HG03135 (cell line): ENCODE measurements at regions not wholly inside any gene's neighbourhood (a gene's known extent, or its start where the extent isn't known, plus 50 kb on each side); places are given as distances from the start of the nearest gene placed in this dataset.

Experiments used
- ATAC-seq: cut with Tn5 transposase; IDR thresholded peaks from one replicate; pipeline ENCODE4 v1.9.1; 2021; ENCODE audit warnings: mild to moderate bottlenecking, moderate library complexity; ENCODE audit not compliant: unreplicated experiment

DNA sequence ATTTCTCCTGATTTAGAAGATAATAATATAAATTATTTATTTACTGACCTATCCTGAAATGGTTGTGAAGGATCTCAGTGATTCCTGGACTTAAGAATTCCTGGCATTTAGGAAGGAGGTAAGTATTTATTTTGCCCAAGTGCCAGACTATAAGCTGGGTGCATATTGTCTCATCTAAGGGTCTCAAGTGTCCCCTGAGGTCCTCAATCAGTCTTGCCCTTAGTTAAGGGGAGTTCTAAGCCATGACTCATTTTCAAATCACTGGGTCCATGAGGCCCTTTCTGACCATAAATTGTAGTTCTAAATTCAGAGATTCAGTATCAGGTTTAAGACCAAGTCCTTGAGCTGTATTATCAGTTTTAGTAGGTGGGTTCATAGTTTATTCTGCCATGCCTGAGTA, 251.6 kb upstream of the MEOX2 start:
- ATAC-seq, result no peak

DNA sequence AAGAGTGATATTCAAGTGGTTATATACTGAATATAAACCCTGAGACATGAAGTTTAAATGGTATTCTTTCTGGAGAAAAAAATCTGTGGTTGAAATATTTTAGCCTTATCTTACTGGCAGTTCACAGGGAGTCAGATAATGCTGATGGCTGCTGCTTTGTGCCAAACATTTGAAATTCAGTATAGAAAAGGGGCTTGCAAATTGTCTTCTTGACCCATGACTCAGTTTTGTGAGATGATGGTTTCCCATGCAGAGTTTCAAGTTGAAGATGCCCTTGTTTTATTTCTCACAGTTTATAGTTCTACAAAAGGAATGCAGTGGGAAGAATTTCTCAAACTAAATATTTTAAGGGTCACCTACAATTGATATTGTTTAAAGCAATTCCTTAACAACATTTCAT, 251.1 kb upstream of the MEOX2 start:
- no peak for ATAC-seq

DNA sequence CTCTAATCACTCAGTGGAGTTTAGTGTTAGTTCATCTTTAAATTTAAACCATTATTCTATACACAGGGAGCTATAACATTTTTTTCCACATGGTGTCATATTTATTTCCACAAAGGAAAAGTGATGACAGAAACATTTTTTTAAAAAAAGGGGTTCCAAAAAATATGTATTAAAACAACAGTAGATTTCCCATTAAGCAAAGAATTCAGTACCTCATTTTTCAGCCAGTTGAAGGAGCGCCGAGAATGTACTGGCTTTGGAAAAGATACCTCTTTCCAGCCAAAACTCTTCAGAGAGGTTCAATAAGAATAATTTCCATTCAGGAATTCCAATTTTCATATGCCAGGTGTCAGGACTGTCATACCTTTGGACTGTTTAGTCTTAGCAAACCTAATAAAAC, 250.5 kb upstream of the MEOX2 start:
- no peak for ATAC-seq

DNA sequence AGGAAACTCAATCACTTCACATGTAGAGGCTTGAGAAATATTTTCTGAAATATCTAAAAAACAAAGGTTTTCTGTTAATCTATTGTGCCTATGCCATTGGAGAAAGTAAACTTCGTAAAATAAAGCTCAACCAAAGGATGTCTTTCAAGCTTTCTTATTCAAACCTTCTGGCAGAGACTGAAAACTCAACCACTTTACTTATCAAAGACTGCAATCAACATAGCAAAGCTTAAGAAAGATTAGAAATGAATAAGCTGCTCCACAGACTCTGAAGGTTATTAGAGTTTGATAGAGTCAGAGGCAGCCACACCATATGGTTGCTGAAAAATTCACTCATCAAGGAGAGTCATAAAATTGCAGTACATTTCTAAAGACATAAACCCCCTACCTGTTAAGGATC, 245.8 kb upstream of the MEOX2 start:
- ATAC-seq, result no peak

DNA sequence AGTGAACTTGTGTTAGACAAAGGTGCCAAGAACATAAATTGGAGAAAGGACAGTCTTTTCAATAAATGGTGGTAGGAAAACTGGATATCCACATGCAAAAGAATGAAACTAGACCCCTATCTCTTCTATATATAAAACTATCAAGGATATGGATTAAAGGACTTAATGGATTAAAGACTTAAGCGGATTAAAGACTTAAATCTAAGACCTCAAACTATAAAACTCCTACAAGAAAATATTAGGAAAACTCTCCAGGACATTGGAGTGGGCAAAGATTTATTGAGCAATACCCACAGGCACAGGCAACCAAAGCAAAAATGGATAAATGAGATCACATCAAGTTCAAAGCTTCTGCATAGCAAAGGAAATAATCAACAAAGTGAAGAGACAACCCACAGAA, 242.9 kb upstream of the MEOX2 start:
- no peak for ATAC-seq

DNA sequence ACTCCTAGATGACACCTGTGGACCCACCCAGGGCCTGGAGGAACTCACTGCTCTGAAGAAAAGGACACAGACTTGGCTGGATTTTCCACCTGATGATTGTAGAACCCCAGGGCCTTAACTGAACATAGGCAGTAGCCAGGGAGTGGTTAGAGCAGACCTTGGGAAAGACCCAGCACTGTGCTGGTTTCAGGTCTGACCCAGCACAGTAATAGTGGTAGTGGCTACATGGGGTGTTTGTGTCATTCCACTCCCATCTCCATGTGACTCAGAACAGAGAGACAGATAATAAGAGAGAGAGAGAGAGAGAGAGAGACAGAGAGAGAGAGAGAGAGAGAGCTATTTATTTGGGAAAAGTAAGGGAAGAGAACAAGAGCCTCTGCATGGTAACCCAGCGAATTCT, 239.1 kb upstream of the MEOX2 start:
- no peak for ATAC-seq

DNA sequence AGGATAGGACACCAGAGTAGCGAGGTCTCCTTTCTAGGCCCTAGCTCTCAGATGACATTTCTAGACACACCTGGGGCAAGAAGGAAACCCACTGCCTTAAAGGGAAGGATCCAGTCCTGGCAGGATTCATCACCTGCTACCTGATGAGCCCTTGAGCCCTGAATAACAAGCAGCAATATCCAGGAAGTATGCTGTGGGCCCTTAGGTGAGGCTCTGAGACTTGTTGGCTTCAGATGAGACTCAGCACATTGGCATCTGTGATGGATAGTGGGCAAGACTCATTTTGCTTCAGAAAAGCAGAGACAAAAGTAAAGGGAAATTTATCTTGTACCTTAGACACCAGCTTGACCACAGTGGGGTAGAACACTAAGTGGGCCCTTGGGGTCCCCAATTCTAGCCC, 238.4 kb upstream of the MEOX2 start:
- no peak for ATAC-seq

DNA sequence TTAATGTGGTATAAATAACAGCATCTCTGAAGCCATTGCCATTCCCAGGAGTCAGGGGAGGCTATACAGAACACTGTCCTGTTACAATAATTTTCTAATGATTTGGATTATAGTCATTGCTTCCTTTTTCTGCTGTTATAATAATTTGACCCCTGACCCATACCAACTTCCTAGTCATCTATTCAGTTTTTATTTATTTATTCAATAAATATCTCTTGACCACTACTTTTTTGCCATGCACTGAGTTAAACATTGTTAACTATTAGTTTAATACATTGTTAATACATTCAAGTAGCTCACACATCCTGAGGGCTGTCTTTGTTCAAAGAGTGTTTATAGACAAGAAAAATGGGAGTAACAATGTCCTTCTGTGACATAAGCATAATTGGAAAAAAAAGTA, 235.5 kb upstream of the MEOX2 start:
- no peak for ATAC-seq

DNA sequence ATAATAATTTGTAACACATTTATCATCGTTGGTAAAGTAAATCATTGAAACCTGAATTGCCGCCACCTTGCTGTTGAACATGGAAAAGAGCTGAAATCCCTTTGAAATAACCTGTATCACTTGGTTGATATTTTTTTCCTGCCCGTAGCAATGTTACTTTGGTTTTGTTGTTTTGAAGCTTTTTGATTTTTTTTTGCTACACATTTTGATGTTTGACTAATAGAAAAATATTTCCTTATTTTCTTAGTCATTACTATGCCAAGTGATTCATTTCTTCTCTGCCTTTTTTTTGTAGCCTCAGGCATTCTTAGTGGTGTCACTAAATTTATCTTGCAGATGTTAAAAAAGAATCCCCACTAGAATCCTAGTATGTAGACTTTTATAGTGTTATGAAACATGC, 235.1 kb upstream of the MEOX2 start:
- no peak for ATAC-seq

DNA sequence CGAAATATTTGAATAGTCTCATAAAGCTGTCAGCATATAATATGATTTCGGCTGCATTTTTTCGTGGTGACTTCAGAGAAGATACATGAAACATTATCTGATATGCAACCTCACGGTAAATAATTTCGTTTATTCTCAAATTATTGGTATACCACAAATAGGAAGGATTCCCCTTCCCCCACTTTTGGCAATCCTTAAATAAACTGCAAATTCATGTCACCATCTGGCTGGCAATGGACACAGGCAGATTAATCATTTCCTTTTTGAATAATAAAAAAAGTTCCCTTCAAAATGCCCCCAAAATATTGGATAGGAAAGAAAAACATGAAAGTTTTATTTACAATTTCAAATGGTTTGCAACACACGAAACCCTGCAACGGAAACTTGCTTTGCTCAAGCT, 234.5 kb upstream of the MEOX2 start:
- no peak for ATAC-seq

DNA sequence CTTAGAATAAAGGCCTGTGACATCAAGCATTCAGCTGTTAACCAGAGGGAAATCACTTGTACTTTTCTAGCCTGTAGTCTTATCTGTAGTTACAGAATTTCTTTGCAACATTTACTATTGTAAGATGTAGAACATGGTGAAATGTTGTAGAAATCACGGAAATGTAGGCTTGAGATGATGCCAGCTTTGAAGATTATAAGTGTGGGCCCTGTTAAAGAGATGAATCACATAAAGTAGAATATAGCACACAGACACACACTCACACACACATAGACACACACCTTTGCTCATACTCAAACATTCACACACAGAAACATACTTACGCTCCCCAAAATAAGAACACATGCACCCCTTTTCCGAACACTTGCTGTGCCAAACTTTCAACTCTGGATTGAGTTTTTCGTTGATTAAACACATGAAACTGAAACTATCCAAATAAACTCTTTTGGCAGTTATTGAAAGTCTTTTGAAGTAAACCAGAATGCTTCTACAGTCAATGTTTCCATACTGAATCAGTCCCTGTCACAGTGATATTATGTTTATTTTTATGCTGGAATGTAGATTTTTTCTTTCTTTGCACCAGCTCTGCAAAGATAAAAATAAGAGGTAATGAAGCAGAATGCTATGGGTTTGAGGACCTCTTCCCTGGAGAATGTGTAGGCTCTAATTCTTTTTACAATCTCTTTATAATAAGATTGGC, 230.3 kb upstream of the MEOX2 start:
- no peak for ATAC-seq

DNA sequence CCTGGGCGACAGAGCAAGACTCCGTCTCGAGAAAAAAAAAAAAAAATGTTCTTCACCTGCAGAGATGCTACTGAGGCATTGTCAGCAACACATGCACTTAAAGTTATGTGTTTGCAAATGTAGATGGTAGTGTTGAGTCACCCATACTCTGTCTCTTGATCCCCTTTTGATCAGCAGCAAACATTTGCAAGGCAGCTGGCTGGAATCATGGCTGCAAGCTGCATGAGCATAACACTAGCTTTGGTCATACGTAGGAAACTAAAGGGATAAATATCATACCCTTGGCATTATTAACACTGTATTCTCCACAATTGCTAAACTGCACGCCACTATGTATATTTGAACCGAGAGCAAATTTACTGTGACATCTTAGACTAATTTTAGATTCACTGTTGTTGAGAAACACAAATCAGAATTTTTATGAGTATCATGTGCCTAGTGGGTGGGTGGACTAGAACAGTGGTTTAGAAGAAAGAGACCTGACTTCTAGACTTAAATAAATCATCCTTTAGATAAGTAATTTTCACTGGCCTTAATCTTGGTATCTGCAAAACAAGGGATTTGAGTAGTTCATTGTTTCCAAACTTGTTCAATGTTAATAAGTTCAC, 229.3 kb upstream of the MEOX2 start:
- no peak for ATAC-seq

DNA sequence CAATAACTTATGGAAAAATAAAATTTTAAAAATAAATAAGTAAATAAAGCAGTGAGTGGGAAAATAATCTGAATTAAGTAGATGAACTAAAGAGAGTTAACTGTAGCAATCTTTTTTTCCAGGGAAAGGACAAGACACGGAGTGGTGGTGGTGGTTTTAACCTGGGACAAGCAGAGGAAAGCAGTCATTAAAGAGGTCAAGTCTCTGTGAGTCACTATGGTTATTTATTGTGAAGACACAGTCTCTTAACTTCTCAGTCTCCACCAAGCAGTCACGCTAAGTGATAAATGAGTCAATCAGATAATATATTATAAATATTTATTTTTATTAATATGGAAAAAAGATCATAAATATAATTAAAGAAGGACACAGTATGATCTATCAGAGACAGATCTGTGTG, 228.1 kb upstream of the MEOX2 start:
- ATAC-seq, result no peak

DNA sequence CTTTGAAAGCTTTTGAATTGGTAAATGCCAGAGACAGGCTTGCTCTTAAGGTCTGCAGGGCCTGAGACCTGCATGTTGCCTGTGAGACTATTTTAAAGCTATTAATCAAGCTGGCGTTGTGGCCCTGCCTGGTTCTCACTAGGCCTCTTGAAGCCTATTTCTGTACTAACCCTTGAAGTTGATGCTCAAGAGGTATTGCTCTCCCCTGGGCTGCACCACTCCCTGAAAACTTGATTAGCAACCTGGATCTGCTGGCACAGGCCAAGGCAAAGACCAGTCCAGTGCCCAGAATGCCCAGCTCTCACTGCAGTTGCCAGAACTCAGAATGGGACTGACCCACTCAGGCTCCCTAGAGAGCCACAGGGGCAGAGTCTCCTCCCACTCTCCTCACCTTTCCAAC, 220.0 kb upstream of the MEOX2 start:
- ATAC-seq, result no peak

DNA sequence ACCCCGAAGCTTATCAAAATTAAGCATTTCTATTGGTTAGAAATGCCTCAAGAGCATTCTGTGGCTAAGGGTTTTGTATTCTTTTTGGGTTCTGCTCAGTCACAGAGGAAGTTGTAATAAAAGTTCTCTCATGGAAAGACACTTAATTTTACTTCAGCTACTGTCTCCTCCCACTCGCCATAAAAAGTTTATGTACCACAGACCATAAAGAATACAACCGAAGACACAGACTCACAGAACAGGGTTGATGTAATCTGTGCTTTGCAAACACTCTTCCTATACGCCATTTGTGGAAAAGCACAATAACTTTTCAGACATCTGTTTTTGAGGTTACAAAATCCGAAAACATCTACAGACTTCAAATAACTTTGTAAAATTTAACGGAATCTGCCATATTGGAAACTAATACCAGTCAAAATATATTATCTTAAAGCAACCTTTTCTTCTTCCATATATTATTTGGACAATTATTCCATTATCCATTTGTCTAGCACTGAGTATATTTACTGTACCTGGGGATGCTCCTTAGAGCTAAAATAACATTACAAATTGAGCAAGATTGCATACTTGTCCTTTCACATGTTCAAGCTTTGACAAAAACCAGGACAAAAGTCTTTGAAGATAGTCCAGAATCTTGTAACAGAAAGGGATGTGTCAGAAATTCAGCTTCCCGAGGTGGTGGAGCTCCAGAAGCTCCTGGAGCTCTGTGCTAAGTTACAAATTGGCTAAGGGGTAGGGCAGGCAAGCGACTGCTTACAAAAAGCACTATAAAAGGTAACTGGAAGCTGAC, 219.0 kb upstream of the MEOX2 start:
- ATAC-seq, result no peak

DNA sequence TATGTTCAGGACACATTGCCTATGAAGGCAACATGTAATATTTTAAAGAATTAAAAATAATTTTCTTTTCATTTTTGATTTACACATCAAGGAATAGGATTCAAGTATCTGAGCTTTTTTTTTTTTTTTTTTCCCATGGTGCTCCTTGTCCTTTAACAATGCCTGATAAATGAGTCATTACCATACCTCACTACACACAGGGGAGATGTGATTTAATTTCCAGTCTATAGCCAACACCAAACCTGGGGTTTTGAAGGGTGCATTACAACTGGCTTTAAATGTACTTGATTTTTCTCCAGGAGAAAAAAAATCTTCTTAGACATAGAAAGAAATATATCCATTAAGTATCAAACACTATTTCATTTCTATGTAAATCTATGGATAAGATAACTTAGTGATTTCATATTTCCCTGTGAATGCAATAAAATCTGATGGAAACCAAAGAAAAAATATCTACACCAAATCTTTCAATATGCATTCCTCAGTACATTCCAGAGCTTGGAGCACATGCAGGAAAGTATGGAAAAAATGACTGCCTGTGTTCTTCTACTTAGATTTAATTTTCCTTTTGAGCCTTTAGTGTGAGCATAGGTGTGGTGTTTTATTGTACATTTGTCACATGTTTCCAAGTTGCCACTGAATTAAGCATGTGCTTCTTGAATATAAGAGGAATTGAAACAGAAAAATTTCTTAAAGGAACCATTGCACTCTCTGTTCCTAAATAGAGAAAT, 204.8 kb upstream of the MEOX2 start:
- ATAC-seq, result no peak

DNA sequence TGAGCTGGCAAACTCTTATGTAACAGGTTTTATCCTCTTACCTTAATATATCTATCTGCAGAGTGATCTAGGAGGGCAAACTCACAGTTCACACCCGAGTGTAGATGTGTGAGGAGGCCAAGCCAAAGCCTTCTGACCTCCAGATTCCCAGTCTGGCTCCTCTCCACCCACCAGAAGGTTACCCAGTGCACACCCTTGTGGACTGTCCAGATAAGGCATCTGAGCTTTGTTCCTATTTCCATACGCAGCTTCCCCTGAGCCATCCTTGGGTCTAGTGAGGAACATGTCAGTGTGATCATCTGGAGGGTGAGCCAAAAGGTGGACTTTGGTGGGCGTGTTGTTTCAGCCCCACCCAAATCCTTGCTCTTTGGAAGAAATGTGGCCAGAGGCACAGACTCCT, 203.0 kb upstream of the MEOX2 start:
- no peak for ATAC-seq

DNA sequence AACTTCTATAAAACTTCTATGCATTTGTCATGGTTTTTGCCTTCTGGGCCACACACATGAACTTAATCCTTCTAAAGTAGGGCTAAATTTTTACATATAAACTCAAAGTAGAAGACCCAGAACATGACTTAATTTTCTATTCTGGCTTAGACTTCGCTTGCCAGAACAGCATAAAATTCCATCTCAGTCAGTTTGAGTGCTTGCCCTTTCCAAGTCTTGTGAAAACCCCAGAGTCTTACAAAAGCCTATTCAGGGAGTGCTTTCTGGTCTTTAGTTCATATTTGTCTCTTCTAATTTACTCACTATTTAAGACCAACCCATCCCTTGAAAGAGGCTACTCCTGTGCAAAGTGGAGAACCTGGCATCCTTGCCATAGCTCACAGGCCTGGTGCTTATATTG, 201.6 kb upstream of the MEOX2 start:
- ATAC-seq, result no peak

DNA sequence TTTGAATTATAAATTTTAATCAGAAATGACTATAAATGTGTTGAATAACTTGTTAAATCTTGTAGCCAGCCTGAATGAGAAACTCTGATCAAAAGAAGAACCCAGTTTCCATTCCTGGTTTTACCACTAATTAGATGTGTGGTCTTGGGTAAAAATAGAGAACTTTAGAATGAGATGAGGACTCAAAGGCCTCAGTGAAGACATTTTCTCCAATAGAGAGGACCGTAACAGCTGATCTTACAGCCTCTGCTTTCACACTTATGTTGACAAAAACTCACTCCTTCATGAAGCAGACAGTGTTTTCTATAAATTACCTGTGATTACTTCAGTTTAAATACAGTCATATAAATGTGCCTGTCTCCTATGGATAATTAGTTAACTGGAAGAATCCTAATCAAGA, 200.1 kb upstream of the MEOX2 start:
- ATAC-seq, result no peak

DNA sequence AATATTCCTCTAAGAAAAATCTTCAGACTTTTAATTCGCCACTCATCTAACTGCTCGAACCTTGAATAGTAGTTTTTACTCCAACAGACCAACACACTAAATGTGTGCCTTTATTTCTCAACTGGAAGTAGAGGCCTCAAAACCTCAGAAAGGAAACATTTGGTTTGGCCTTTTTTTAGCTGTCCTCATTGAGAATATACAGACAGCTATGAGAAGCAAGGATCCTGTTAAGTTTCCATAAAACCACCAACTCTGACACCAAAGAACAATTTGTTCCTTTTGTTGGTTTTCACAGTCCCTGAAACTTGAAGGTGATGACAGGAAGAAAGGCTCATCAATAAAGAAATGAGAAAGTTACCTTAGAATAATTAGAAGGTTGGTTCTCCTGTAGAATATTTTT, 199.2 kb upstream of the MEOX2 start:
- ATAC-seq, result no peak

DNA sequence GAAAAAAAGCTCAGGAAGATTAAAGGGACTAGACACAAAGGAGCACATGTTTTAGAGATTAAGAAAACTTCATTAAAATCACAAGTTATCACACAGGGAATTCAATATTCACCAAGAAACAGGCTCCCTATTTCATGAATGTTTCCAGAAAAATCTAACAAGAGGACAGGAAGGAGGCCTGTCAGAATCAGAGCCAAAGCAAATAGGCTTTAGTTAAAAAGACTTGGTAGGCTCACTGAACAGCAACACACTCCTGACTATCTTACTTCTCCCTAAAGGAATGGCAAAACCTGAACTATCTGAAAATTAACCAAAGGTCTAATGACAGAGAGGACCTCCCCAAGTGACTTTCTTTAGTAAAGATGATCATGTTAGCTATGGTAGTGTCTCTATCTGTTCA, 188.3 kb upstream of the MEOX2 start:
- no peak for ATAC-seq

DNA sequence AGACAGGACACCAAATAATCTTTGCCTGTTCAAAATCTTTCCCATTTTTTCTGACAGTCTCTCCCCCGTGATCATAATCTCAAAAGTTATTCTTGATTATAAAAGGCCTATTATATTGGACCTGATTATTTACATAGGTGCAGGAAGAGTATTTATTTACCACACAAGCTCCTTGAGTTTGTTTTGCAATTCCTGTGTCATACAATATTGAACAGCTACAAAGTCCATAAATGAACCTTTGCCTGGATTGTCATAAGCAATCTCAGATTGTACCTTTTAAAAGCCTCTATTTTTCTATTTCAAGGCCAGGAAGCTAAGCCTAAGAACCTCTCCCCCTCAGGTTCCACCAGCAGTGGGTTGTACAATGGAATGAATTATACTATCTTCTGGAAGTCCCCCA, 183.9 kb upstream of the MEOX2 start:
- no peak for ATAC-seq
